ENCODE measurements at regions not wholly inside any gene's neighbourhood (a gene's known extent, or its start where the extent isn't known, plus 50 kb on each side); places are given as distances from the start of the nearest gene placed in this dataset.
A peak's percentile ranks its signal among the peaks of the same experiment; 100 is the strongest.

- DNase-seq (ENCODE audit: low read depth) = no peak
- TF ChIP-seq CTCF (conservative IDR thresholded peaks at IDR 0.05; ENCODE audit: low read depth, low read length) = no peak
- H3K4me3 ChIP-seq (ENCODE audit: low read length) = no peak overlapping the region
Measured at GRCh38 chr1:188281921-188282320, 1453.2 kb downstream of the PLA2G4A start.

GRCh38 chr1:188295157-188295556, 1466.4 kb downstream of the PLA2G4A start:
- H3K4me3 ChIP-seq (ENCODE audit: low read length) = no peak overlapping the region
- peak; percentile 21 for DNase-seq (ENCODE audit: low read depth)
- no peak for TF ChIP-seq CTCF (conservative IDR thresholded peaks at IDR 0.05; ENCODE audit: low read depth, low read length)

DNA sequence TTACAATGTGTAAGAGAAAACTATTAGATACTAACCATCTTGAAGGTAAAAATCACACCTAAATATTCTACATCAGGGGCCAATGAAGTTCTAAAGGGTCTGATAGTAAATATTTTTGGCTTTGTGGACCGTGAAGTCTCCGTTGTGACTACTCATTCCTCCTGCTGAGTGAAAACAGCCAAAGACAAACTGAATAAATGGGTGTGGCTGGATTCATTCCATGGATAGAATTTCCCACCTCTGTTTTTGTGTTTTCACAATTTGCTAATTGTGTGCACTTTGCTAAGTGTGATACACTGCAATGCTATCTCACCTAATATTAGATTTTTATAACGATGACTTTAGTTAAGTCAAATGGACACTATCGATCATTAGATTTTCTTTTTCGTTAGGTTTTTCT, 1474.0 kb downstream of the PLA2G4A start:
- no peak overlapping the region for H3K4me3 ChIP-seq (ENCODE audit: low read length)
- TF ChIP-seq CTCF (conservative IDR thresholded peaks at IDR 0.05; ENCODE audit: low read depth, low read length) = no peak
- DNase-seq (ENCODE audit: low read depth) = no peak

- no peak for TF ChIP-seq CTCF (conservative IDR thresholded peaks at IDR 0.05; ENCODE audit: low read depth, low read length)
- no peak for DNase-seq (ENCODE audit: low read depth)
- no peak overlapping the region for H3K4me3 ChIP-seq (ENCODE audit: low read length)
Measured at GRCh38 chr1:188314557-188315137, 1485.9 kb downstream of the PLA2G4A start.

- TF ChIP-seq CTCF (conservative IDR thresholded peaks at IDR 0.05; ENCODE audit: low read depth, low read length) = no peak
- no peak overlapping the region for H3K4me3 ChIP-seq (ENCODE audit: low read length)
- no peak for DNase-seq (ENCODE audit: low read depth)
Measured at GRCh38 chr1:188317894-188318293, 1489.1 kb downstream of the PLA2G4A start.

DNA sequence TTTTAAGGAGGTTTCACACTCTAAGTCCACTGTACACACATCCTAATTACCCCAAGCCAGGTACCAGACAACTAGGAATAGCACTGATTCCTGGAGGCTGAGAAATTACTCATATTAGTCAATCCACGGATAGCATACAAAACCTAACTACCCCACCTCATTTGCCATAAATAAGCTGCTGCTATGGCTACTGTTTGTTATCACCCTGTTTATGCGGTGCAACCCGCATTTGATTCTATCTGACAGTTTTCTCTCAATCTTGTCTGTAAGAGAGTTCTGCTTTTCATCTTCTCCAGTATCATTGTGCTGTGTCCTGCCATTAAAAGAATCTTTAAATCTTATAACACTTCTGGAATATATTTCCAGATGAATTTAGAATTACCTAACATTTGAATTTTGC, 1496.5 kb downstream of the PLA2G4A start:
- TF ChIP-seq CTCF (conservative IDR thresholded peaks at IDR 0.05; ENCODE audit: low read depth, low read length) = no peak
- H3K4me3 ChIP-seq (ENCODE audit: low read length) = no peak overlapping the region
- no peak for DNase-seq (ENCODE audit: low read depth)

- H3K4me3 ChIP-seq (ENCODE audit: low read length) = no peak overlapping the region
- TF ChIP-seq CTCF (conservative IDR thresholded peaks at IDR 0.05; ENCODE audit: low read depth, low read length) = no peak
- no peak for DNase-seq (ENCODE audit: low read depth)
Measured at GRCh38 chr1:188343914-188344313, 1515.2 kb downstream of the PLA2G4A start.

Data from retinal pigment epithelial cell (primary cell).